ENCODE measurements at regions not wholly inside any gene's neighbourhood (a gene's known extent, or its start where the extent isn't known, plus 50 kb on each side); places are given as distances from the start of the nearest gene placed in this dataset.

- TF ChIP-seq CTCF (IDR thresholded peaks at IDR 0.05 in 8 of 11, conservative IDR thresholded peaks at IDR 0.05 in 3 of 11): no peak
- no peak for TF ChIP-seq POLR2A (IDR thresholded peaks at IDR 0.05)
- TF ChIP-seq POLR2AphosphoS5 (IDR thresholded peaks at IDR 0.05): no peak
Observed at GRCh38 chr6:114523508-114523907, 180.7 kb upstream of the HS3ST5 start.
